Inflammatory macrophage treated with lipopolysaccharide for 1 hour (primary cell): ENCODE measurements at regions not wholly inside any gene's neighbourhood (a gene's known extent, or its start where the extent isn't known, plus 50 kb on each side); places are given as distances from the start of the nearest gene placed in this dataset.

Source experiments
- DNase-seq, 2 donors: peaks; one replicate each; pipeline ENCODE4 v3.0.0-alpha.2; 2020 to 2022

GRCh38 chr12:65630555-65630954 is 193.7 kb upstream of the HMGA2 start:
- DNase-seq, result no peak

- DNase-seq, result no peak
Observed at GRCh38 chr12:65631621-65632111, 192.6 kb upstream of the HMGA2 start.

GRCh38 chr12:65632131-65632855 is 192.0 kb upstream of the HMGA2 start:
- no peak for DNase-seq

GRCh38 chr12:65634061-65634460 is 190.2 kb upstream of the HMGA2 start:
- no peak for DNase-seq

- no peak for DNase-seq
Observed at GRCh38 chr12:65634626-65635331, 189.5 kb upstream of the HMGA2 start.

- no peak for DNase-seq
Observed at GRCh38 chr12:65636436-65636835, 187.8 kb upstream of the HMGA2 start.

- no peak for DNase-seq
Observed at GRCh38 chr12:65637150-65637549, 187.1 kb upstream of the HMGA2 start.

- no peak for DNase-seq
Observed at GRCh38 chr12:65637774-65638173, 186.5 kb upstream of the HMGA2 start.

- DNase-seq, result no peak
Observed at GRCh38 chr12:65638324-65638723, 186.0 kb upstream of the HMGA2 start.

GRCh38 chr12:65640489-65640901 is 183.8 kb upstream of the HMGA2 start:
- no peak for DNase-seq

- no peak for DNase-seq
Observed at GRCh38 chr12:65642061-65642661, 182.1 kb upstream of the HMGA2 start.

- DNase-seq, result no peak
Observed at GRCh38 chr12:65643171-65643570, 181.1 kb upstream of the HMGA2 start.

GRCh38 chr12:65643595-65644386 is 180.5 kb upstream of the HMGA2 start:
- DNase-seq, result no peak

GRCh38 chr12:65646127-65646643 is 178.1 kb upstream of the HMGA2 start:
- no peak for DNase-seq

- DNase-seq, result no peak
Observed at GRCh38 chr12:65647074-65647473, 177.2 kb upstream of the HMGA2 start.

GRCh38 chr12:65648461-65648860 is 175.8 kb upstream of the HMGA2 start:
- DNase-seq, result no peak

- no peak for DNase-seq
Observed at GRCh38 chr12:65649126-65649525, 175.2 kb upstream of the HMGA2 start.

GRCh38 chr12:65651060-65651459 is 173.2 kb upstream of the HMGA2 start:
- no peak for DNase-seq

- no peak for DNase-seq
Observed at GRCh38 chr12:65653321-65653720, 171.0 kb upstream of the HMGA2 start.

- DNase-seq, result no peak
Observed at GRCh38 chr12:65653946-65654629, 170.2 kb upstream of the HMGA2 start.

- no peak for DNase-seq
Observed at GRCh38 chr12:65655074-65655493, 169.2 kb upstream of the HMGA2 start.
